Suprapubic skin (tissue), 4 donors: ENCODE measurements at regions not wholly inside any gene's neighbourhood (a gene's known extent, or its start where the extent isn't known, plus 50 kb on each side); places are given as distances from the start of the nearest gene placed in this dataset.

Experiments used
- POLR2A ChIP-seq, 2 donors: fragments of 450-650 bp; IDR thresholded peaks; one replicate each; pipeline ENCODE4 v1.6.1; 2017; ENCODE audit warnings: antibody characterized with exemption in 2 of 2, mild to moderate bottlenecking in 2 of 2, moderate library complexity in 2 of 2
- POLR2AphosphoS5 ChIP-seq, 3 donors: sonication (generic); formaldehyde crosslinking; IDR thresholded peaks; one replicate each; pipeline ENCODE4 v1.6.1; 2017; ENCODE audit warnings: antibody characterized with exemption in 3 of 3
- TF ChIP-seq, protein P1 (sequence below), 2 donors: fragments of 200-600 bp in 1 of 2; fragments of 450-650 bp in 1 of 2; sonication (generic) in 1 of 2; IDR thresholded peaks; one replicate each; pipeline ENCODE4 v1.5.1; 2016 to 2019; ENCODE audit warnings: antibody characterized with exemption in 2 of 2, mild to moderate bottlenecking in 1 of 2, moderate library complexity in 1 of 2

DNA sequence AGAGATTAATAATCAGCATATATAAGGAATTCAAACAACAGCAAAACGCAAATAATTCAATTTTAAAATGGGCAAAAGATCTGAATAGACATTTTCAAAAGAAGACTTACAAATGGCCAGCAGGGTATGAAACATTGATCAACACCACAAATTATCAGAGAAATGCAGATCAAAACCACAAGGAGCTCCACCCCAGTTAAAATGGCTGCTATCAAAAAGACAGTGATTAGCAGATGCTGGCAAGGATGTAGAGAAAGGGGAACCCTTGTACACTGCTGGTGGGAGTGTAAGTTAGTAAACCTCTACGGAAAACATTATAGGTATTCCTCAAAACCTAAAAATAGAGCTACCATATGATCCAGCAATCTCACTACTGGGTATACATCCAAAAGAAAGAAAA is 128.0 kb upstream of the CACUL1 start:
- TF ChIP-seq POLR2AphosphoS5 (IDR thresholded peaks at IDR 0.05) (no peak), POLR2A (IDR thresholded peaks at IDR 0.05) (no peak)
- TF ChIP-seq, protein P1, sequence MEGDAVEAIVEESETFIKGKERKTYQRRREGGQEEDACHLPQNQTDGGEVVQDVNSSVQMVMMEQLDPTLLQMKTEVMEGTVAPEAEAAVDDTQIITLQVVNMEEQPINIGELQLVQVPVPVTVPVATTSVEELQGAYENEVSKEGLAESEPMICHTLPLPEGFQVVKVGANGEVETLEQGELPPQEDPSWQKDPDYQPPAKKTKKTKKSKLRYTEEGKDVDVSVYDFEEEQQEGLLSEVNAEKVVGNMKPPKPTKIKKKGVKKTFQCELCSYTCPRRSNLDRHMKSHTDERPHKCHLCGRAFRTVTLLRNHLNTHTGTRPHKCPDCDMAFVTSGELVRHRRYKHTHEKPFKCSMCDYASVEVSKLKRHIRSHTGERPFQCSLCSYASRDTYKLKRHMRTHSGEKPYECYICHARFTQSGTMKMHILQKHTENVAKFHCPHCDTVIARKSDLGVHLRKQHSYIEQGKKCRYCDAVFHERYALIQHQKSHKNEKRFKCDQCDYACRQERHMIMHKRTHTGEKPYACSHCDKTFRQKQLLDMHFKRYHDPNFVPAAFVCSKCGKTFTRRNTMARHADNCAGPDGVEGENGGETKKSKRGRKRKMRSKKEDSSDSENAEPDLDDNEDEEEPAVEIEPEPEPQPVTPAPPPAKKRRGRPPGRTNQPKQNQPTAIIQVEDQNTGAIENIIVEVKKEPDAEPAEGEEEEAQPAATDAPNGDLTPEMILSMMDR (IDR thresholded peaks at IDR 0.05) = no peak
